Smooth muscle cell (in vitro differentiated cells): ENCODE measurements at regions not wholly inside any gene's neighbourhood (a gene's known extent, or its start where the extent isn't known, plus 50 kb on each side); places are given as distances from the start of the nearest gene placed in this dataset.

Experiments
- DNase-seq: peaks from one replicate; lab custom pipeline; 2025; ENCODE audit not compliant: unreplicated experiment; lab: John Stamatoyannopoulos, UW
- H2AFZ ChIP-seq: fragments of 200-600 bp; sonication (generic); 2 replicates; pipeline ENCODE4 v1.6.0; 2016; ENCODE audit warnings: antibody characterized with exemption, low read depth, mild to moderate bottlenecking
- H3F3A ChIP-seq: fragments of 200-600 bp; sonication (generic); 2 replicates; pipeline ENCODE4 v1.6.0; 2017; ENCODE audit warnings: antibody characterized with exemption, low read depth
- H3K27ac ChIP-seq: fragments of 200-600 bp; sonication (generic); 2 replicates; pipeline ENCODE4 v1.5.1; 2016; ENCODE audit warnings: low read depth, mild to moderate bottlenecking
- H3K27me3 ChIP-seq: fragments of 200-600 bp; sonication (generic); 2 replicates; pipeline ENCODE4 v1.6.1; 2016; ENCODE audit warnings: low read depth, mild to moderate bottlenecking
- H3K36me3 ChIP-seq: fragments of 200-600 bp; sonication (generic); 2 replicates; pipeline ENCODE4 v1.5.1; 2016; ENCODE audit warnings: low read depth
- H3K4me1 ChIP-seq: fragments of 200-600 bp; sonication (generic); 2 replicates; pipeline ENCODE4 v1.5.1; 2016; ENCODE audit warnings: low read depth
- H3K4me2 ChIP-seq: fragments of 200-600 bp; sonication (generic); 2 replicates; pipeline ENCODE4 v1.6.0; 2016; ENCODE audit warnings: mild to moderate bottlenecking
- H3K4me3 ChIP-seq: fragments of 200-600 bp; sonication (generic); 2 replicates; pipeline ENCODE4 v1.5.1; 2016; ENCODE audit warnings: mild to moderate bottlenecking
- H3K79me2 ChIP-seq: fragments of 200-600 bp; sonication (generic); 2 replicates; pipeline ENCODE4 v1.6.0; 2016; ENCODE audit warnings: low read depth, mild to moderate bottlenecking
- H3K9ac ChIP-seq: fragments of 200-600 bp; sonication (generic); 2 replicates; pipeline ENCODE4 v1.6.0; 2016; ENCODE audit warnings: low read depth
- H3K9me3 ChIP-seq: fragments of 200-600 bp; sonication (generic); replicated peaks from 2 replicates; pipeline ENCODE4 v1.5.1; 2016; ENCODE audit warnings: low read depth
- H4K20me1 ChIP-seq: fragments of 200-600 bp; sonication (generic); 2 replicates; pipeline ENCODE4 v1.6.0; 2016; ENCODE audit warnings: low read depth
- WGBS: methylation state at CpG from one replicate; pipeline ENCODE4 v1.1.7; 2016; ENCODE audit warnings: low lambda C conversion rate; 5-methylcytosine and 5-hydroxymethylcytosine counted together
- TF ChIP-seq, protein P1 (sequence below): fragments of 200-600 bp; sonication (generic); IDR thresholded peaks from 2 replicates; pipeline ENCODE4 v1.5.1; 2017; ENCODE audit warnings: borderline replicate concordance, mild to moderate bottlenecking, antibody characterized with exemption; ENCODE audit not compliant: insufficient read depth, poor library complexity, severe bottlenecking

DNA sequence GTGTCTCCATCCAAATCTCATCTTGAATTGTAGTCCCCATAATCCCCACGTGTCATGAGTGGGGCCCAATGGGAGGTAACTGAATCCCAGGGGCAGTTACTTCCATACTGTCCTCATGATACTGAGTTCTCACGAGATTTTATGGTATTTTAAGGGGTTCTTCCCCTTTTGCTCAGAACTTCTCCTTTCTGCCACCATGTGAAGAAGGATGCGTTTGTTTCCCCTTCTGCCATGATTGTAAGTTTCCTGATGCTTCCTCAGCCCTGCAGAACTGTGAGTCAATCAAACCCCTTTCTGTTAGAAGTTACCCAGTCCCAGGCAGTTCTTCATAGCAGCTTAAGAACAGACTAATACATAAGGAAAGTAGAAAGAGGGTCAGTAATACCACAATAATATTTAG is 480.4 kb downstream of the KCNJ3 start:
- no peak for DNase-seq
- Histone ChIP-seq H3K4me2 (no peak overlapping the region), H3K27me3 (no peaks in the 10 kb centered on the region), H2AFZ (no peak overlapping the region), H3F3A (no peaks in the 10 kb centered on the region), H3K9ac (no peak overlapping the region), H3K4me3 (no peak overlapping the region), H3K36me3 (no peaks in the 10 kb centered on the region), H3K4me1 (no peaks in the 10 kb centered on the region), H3K9me3 (no peaks in the 10 kb centered on the region), H3K27ac (no peak overlapping the region), H3K79me2 (no peaks in the 10 kb centered on the region), H4K20me1 (no peaks in the 10 kb centered on the region)
- TF ChIP-seq, protein P1, sequence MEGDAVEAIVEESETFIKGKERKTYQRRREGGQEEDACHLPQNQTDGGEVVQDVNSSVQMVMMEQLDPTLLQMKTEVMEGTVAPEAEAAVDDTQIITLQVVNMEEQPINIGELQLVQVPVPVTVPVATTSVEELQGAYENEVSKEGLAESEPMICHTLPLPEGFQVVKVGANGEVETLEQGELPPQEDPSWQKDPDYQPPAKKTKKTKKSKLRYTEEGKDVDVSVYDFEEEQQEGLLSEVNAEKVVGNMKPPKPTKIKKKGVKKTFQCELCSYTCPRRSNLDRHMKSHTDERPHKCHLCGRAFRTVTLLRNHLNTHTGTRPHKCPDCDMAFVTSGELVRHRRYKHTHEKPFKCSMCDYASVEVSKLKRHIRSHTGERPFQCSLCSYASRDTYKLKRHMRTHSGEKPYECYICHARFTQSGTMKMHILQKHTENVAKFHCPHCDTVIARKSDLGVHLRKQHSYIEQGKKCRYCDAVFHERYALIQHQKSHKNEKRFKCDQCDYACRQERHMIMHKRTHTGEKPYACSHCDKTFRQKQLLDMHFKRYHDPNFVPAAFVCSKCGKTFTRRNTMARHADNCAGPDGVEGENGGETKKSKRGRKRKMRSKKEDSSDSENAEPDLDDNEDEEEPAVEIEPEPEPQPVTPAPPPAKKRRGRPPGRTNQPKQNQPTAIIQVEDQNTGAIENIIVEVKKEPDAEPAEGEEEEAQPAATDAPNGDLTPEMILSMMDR = no peak
- WGBS = 79% methylated on average over 3 of the region's 3 CpGs

DNA sequence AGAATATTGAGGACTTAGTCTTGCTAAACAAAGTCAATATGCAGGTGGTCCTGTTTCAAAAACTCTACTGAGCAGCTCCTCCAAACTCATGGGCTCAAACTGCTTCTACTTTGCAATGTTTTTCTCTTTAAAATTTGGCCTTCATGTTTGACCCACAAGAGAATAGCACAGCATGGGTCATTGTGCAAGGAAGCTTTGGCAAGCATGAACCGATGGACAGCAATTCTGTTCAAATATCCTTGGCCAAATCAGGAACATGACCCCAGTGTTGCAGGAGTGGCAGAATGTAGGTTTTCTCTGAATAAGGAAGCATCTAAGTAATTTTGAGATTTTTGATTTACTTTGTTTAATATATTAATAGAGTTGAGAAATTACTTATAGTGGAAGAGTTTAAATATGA is 477.9 kb downstream of the KCNJ3 start:
- Histone ChIP-seq H3K36me3 (no peaks in the 10 kb centered on the region), H3K27me3 (no peaks in the 10 kb centered on the region), H4K20me1 (no peaks in the 10 kb centered on the region), H2AFZ (no peak overlapping the region), H3K9ac (no peak overlapping the region), H3K4me2 (no peak overlapping the region), H3F3A (no peaks in the 10 kb centered on the region), H3K9me3 (no peaks in the 10 kb centered on the region), H3K4me1 (no peaks in the 10 kb centered on the region), H3K79me2 (no peaks in the 10 kb centered on the region), H3K27ac (no peak overlapping the region), H3K4me3 (no peak overlapping the region)
- WGBS = 88% methylated on average over 1 of the region's 1 CpG
- no peak for DNase-seq
- TF ChIP-seq, protein P1 = no peak

DNA sequence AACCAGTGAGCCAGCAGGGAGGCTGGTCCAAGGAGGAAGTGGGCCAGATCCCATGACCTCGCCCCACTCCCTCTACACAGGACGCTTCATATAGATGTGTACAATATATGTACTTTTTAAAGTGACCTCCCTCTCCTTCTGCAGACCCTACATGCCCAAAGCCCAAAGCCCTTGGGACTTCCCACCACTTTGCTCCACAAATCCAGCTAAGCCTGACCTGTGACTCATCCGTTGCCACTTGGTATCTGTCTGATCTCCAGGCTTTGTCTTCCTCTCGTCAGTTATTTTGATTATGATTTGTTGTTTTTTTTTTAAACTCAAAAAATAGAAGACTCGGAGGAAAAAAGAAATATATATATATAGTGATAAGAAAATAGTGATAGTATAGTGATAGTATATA is 470.8 kb downstream of the KCNJ3 start:
- no peaks in the 10 kb centered on the region for H3K79me2 ChIP-seq
- H3F3A ChIP-seq = no peaks in the 10 kb centered on the region
- H3K27ac ChIP-seq = peak overlapping the region; percentile 50
- no peak overlapping the region for H3K4me3 ChIP-seq
- peak overlapping the region; percentile 48 for H3K4me2 ChIP-seq
- H3K27me3 ChIP-seq = no peaks in the 10 kb centered on the region
- H4K20me1 ChIP-seq = no peaks in the 10 kb centered on the region
- TF ChIP-seq, protein P1 = no peak
- no peak for DNase-seq
- WGBS = 45% methylated on average over 5 of the region's 5 CpGs
- H3K9me3 ChIP-seq = no peaks in the 10 kb centered on the region
- no peak overlapping the region for H2AFZ ChIP-seq
- H3K4me1 ChIP-seq = no peaks in the 10 kb centered on the region
- no peak overlapping the region for H3K9ac ChIP-seq
- H3K36me3 ChIP-seq = no peaks in the 10 kb centered on the region

DNA sequence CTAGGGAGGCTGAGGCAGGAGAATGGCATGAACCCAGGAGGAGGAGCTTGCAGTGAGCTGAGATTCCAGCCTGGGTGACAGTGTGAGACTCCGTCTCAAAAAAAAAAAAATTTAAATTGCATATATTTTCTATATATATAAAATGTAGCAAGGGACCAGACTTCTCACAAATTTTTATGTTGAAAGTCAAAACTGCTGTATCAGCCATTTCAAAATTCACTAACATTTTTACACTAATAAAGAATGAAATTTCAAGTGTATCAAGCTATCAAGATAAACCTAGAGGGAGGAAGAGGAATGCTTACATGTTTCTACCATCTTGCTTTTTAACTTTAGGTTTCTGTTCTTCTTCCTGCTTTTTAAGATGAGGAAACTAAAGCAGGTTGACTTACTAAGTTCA is 464.0 kb downstream of the KCNJ3 start:
- Histone ChIP-seq H3K79me2 (no peaks in the 10 kb centered on the region), H2AFZ (no peak overlapping the region), H3F3A (no peaks in the 10 kb centered on the region), H4K20me1 (no peaks in the 10 kb centered on the region), H3K4me2 (no peak overlapping the region), H3K9ac (no peak overlapping the region), H3K27ac (no peak overlapping the region), H3K4me1 (no peaks in the 10 kb centered on the region), H3K4me3 (no peak overlapping the region), H3K9me3 (no peaks in the 10 kb centered on the region), H3K36me3 (no peaks in the 10 kb centered on the region), H3K27me3 (no peaks in the 10 kb centered on the region)
- no peak for DNase-seq
- TF ChIP-seq, protein P1 = no peak
- 86% methylated on average over 1 of the region's 1 CpG for WGBS
